DND-41 (cell line): ENCODE measurements at regions not wholly inside any gene's neighbourhood (a gene's known extent, or its start where the extent isn't known, plus 50 kb on each side); places are given as distances from the start of the nearest gene placed in this dataset.

ENCODE experiments used
- EZH2 ChIP-seq: IDR thresholded peaks from 3 replicates; pipeline ENCODE4 v1.6.1; 2012; ENCODE audit warnings: borderline replicate concordance, low read depth, mild to moderate bottlenecking, moderate library complexity, low read length, inconsistent platforms; ENCODE audit not compliant: severe bottlenecking
- TF ChIP-seq, protein P1 (sequence below): IDR thresholded peaks from 2 replicates; pipeline ENCODE4 v1.5.1; 2012; ENCODE audit warnings: borderline replicate concordance, low read length, moderate library complexity, mild to moderate bottlenecking; ENCODE audit not compliant: poor library complexity, severe bottlenecking; ENCODE audit errors: extremely low read depth

DNA sequence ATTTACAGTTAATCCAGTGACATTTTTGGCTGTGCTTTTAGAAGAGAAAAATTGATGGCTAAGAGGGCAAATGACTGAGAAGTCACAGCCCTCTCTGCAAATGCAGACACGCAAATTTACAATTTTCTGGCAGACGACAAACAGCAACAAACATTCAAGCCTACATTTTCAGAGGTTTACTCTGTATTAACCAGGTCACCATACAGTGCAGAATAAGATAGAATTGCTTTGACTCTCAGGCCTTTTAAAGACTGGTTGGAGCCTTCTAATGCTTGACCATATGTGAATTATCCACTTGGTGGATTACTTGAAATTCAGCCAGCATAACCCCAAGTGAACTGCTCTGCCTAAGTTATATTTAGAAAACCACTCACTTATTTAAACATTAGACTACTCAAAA, 65.5 kb upstream of the FOXN2 start:
- TF ChIP-seq, protein P1, sequence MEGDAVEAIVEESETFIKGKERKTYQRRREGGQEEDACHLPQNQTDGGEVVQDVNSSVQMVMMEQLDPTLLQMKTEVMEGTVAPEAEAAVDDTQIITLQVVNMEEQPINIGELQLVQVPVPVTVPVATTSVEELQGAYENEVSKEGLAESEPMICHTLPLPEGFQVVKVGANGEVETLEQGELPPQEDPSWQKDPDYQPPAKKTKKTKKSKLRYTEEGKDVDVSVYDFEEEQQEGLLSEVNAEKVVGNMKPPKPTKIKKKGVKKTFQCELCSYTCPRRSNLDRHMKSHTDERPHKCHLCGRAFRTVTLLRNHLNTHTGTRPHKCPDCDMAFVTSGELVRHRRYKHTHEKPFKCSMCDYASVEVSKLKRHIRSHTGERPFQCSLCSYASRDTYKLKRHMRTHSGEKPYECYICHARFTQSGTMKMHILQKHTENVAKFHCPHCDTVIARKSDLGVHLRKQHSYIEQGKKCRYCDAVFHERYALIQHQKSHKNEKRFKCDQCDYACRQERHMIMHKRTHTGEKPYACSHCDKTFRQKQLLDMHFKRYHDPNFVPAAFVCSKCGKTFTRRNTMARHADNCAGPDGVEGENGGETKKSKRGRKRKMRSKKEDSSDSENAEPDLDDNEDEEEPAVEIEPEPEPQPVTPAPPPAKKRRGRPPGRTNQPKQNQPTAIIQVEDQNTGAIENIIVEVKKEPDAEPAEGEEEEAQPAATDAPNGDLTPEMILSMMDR: no peak
- TF ChIP-seq EZH2: no peak
